ENCODE measurements at regions not wholly inside any gene's neighbourhood (a gene's known extent, or its start where the extent isn't known, plus 50 kb on each side); places are given as distances from the start of the nearest gene placed in this dataset.
"Not testable (repeated sequence)": the region's sequence is repeated elsewhere in the genome, so short reads cannot be mapped to it uniquely, and the experiment has no call there.

DNA sequence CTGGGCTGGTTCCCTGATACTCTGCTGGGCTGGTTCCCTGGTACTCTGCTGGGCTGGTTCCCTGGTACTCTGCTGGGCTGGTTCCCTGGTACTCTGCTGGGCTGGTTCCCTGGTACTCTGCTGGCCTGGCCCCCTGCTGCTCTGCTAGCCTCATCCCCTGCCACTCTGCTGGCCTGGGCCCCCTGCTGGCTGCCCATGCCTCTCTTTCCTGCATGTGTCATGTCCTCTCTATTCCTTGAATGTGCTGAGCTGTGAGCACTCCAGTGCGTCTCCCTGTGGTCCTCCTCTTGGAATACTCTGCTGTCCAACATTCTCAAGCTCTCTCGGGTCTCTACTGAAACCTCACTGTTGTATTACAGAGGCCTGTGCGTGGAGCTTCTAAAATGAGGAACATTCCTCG is 216.3 kb downstream of the RNF144A start:
- no peak for DNase-seq (ENCODE audit: low spot score)
- intact Hi-C loops (cut with DNase I): no loop called here

DNA sequence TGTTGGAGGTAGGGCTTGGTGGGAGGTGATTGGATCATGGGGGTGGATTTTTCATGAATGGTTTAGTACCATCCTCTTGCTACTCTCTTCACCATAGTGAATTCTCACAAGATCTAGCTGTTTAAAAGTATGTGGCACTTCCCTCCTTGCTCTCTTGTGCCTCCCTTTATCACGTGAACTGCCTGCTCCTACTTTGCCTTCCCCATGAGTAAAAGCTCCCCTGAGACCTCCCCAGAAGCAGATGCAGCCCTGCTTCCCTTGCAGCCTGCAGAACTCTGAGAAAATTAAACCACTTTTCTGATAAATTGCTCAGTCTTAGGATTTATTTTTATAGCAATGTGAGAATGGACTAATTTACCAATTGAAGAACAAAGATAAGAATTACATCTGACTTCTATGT is 223.1 kb downstream of the RNF144A start:
- no peak for DNase-seq (ENCODE audit: low spot score)
- intact Hi-C loops (cut with DNase I): no loop called here

DNA sequence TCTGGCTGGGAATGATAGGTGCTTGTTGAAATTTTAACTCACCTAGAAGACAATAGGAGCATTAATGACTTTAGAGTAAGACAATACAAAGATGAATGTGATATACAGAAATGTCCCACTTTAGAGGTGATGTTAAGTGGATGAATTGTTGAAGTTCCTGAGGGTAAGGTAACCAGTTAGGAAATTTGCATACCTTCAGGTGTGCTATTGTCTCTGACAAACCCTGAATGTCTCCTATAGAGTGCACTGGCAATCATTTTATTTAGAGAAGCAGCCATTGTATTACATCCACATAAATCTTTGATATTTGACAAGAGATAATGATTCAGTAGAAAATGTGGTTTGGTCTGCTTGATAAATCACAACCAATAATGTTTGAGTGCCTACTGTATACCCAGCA is 228.5 kb downstream of the RNF144A start:
- no peak for DNase-seq (ENCODE audit: low spot score)
- intact Hi-C loops (cut with DNase I): no loop called here

DNA sequence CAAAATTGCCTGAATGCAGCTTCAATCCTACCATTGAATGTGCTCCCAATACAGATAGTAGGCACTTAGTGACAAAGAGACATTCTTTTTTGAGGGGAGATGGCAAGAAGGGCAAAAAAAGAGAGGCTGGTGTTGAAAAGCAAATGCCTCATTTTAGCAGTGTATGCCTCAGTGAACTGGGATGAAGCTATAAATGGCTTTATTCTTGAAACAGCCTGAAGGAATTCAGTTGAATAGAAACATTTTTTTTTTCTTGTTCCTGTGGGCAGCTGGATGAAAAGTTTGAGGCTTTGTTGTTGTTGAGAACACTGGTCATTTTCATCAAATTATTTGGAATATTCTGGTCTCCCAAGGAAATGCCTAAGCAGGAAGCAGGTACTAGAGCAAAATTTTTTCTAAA is 228.9 kb downstream of the RNF144A start:
- DNase-seq (ENCODE audit: low spot score): no peak
- intact Hi-C loops (cut with DNase I): no loop called here

DNA sequence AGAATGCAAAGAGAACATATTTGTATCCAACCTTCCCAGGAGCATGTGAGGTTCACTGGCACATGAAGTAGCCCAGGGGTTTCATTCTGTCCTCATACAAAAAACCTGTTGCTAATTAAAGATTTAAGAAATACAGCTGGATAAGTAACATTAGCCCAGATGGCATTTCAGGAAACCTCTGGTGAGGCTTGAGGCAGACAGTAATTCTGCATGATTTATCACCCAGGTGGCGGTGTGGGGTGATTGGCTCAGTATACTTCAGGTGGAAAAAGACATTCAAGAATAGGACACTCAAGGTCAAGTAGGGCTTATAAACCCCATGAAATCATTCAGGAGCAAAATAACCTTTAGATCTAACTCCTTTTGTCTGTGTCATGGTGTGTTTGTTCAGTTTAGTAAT is 237.4 kb downstream of the RNF144A start:
- intact Hi-C loops (cut with DNase I): no loop called here
- no peak for DNase-seq (ENCODE audit: low spot score)

DNA sequence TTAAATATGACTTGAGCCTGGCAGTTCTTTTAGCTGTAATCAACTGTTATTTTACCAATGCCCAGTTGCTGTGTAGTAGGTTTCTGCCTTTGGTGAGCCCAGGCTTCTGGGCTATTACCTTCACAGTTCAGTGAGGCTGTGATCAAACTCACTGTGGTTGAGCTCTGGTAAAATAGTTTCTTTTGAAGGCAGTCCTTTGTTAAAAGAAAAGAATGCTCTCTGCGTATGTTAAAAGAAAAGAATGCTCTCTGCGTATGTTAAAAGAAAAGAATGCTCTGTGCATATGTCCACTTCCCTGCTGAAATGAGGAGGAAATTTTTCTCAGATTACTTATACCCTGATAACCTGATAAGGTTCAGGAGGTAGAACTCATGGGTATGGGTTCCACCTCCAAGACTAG is 244.3 kb downstream of the RNF144A start:
- DNase-seq (ENCODE audit: low spot score): no peak
- intact Hi-C loops (cut with DNase I): no loop called here

DNA sequence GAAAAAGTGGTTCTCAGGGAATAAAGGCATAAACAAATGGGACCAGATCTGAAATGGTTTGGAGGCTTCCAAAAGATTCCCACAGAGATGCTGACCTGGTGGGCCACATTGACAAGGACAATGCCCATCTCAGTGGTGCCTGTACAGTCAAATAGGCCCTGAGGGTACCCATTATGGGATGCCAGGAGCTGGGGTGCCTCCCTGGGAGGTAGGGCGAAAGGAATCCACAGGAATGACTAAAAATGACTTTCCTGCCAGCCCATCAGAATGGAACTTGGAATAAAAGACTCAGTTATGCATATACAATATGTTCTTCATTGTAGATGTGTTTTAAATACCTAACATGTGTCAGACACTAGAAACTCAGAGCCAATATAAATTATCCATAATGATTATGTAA is 248.5 kb downstream of the RNF144A start:
- DNase-seq (ENCODE audit: low spot score): no peak
- intact Hi-C loops (cut with DNase I): no loop called here

DNA sequence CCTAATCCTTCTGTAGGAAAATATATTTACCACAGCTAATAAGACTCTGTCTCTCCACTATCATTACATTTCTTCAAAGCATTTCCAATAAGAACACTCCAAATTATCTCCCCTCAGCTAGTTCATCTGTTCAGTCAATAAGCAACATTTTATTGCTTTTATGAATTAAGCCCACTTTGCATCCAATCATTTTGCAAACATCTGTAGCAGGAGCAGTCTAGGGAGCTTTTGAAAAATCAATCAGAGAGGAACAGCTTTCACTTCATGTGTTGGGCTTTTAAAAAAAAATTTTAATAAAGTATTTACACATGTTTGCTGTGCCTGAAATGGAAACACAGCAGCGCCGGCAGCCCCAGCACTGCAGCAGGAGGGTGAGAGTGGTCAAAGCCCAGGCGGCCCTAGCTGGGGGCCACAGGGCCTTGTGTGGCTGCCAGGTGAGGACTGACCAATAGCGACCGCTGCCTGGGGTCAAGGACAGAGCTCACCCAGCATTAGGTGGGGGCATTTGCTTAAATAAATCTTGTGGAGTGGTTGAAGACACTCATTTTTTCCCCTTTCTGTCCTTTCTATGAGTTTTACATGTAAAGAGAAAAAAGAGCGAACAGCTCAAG is 250.7 kb downstream of the RNF144A start:
- intact Hi-C loops (cut with DNase I): no loop called here
- DNase-seq (ENCODE audit: low spot score): no peak

DNA sequence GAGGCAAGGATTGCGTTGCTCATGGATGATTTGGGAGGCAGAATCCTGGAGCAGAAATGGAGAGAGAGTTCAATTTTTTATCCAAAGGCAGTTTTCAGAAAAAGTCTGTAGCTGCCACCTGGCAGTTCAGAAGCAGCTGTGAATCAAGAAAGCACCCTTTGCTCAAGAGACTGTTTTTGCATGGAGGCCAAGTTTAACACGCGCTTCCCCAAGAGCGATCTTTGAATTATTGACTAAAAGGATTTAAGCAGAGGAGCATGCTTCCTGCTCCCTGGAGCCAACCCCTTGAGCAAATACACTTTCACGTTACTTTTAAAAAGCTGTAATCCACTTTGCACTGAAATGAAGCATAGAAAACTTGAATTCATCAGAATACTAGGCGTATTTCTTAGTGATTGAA is 252.4 kb downstream of the RNF144A start:
- intact Hi-C loops (cut with DNase I): no loop called here
- no peak for DNase-seq (ENCODE audit: low spot score)

DNA sequence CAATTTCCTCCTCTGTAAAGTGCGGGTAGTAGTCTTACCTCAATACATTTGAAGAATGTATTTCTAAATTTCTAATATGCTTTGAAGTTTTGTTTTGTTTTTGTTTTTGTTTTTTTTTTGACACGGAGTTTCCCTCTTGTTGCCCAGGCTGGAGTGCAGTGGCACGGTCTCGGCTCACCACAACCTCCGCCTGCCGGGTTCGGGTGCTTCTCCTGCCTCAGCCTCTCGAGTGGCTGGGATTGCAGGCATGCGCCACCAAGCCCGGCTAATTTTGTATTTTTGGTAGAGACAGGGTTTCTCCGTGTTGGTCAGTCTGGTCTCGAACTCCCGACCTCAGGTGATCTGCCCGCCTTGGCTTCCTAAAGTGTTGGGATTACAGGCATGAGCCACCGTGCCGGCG is 261.8 kb downstream of the RNF144A start:
- DNase-seq (ENCODE audit: low spot score); intact Hi-C loops (cut with DNase I): not testable (repeated sequence)

DNA sequence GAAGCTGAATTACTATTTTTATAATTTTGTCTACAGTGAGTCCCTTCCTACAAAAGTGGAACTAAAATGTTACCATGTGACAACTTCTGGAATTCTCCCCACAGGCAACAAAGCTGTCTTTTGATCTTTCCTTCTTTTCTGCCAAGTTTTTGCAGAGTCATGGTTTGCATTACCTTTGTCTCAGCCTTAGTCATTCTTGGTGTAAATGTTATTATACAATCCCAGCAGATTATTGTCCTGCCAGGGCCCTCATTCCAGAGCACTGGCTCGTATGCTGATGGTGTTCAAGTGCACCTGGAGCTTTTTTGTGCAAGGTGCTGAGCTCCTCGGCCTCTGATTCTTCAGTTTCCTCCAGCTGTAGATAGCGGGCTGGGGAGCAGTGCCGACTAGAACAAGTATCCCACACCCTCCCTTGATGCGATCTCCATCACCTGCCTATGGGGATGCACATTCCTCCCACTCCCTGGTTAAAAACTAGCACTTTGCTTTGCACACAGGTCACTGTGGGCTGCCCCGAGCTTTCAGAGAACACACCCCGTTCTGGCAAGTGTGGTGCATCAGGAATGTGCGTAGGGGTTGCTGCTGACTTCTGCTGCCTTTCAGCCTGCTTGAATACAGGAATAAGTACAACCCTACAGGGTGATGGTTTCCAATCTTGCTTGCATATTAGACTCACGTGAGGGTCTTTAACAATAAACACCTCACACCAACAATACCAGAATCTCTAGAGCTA is 263.6 kb downstream of the RNF144A start:
- DNase-seq (ENCODE audit: low spot score): no peak
- intact Hi-C loops (cut with DNase I): no loop called here

DNA sequence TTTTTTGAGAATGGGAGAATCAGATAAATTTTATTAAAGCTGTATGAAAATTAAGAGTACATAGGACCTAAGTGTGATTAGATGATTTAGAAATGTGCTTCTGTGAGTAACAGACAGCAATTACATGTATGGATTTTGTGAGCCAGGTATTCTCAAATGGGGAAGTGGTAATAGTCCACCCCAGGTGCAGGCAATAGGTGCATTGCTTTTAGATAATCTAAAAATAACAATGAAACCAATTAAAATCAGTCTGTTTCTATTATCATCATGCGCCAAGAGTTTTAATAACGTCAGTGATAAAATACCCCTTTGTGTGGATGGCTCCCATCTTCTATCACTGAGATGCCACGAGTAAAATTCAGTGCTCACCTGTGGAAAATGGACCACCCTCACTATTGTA is 265.3 kb downstream of the RNF144A start:
- intact Hi-C loops (cut with DNase I): no loop called here

DNA sequence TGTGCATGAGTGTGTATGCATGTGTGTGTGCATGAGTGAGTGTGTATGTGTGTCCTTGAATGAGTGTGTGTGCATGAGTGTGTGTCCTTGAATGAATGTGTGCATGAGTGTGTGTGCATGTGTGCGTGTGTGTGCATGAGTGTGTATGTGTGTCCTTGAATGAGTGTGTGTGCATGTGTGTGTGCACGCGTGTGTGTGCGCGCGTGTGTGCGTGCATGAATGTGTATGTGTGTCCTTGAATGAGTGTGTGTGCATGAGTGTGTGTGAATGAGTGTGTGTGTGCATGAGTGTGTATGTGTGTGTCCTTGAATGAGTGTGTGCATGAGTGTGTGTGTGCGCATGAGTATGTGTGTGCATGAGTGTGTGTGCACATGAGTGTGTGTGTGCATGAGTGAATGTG is 271.9 kb downstream of the RNF144A start:
- no peak for DNase-seq (ENCODE audit: low spot score)
- intact Hi-C loops (cut with DNase I): no loop called here

More for the DNA sequence above, 265.3 kb downstream of the RNF144A start:
- DNase-seq (ENCODE audit: low spot score): no peak

DNA sequence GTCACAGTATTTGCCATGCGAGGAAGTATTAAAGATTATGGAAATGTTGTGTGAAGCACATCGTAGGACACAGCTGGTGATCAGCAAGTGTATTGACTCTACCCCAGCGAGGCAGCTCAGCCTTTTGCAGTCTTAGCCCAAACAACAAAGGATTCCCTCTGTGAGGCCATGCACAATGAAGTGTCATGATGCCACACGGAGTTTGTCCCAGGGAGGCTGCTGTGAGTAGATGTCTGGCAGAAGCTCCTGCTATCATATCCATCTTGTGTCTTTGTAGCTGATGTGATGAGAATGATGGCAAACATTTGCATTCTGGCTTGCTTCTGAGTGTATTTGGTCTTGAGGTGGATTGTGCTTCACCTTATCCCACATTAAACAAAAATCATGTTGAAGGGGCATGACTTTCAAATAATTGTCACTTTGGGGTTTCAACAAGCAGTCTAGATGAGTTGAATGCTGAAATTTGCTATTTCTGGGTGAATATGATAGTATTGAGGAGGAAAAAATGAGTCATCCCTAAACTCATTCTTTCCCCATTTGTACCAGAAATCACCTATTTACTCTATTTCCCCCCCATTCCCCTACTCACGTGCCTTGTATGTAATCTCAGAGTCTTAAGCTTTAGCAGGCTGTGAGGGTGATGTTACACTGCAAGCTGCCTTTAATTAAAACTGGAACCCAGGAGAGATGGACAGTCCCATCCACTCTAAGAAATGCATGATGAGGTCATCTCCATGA is 273.5 kb downstream of the RNF144A start:
- DNase-seq (ENCODE audit: low spot score): no peak
- intact Hi-C loops (cut with DNase I): no loop called here

DNA sequence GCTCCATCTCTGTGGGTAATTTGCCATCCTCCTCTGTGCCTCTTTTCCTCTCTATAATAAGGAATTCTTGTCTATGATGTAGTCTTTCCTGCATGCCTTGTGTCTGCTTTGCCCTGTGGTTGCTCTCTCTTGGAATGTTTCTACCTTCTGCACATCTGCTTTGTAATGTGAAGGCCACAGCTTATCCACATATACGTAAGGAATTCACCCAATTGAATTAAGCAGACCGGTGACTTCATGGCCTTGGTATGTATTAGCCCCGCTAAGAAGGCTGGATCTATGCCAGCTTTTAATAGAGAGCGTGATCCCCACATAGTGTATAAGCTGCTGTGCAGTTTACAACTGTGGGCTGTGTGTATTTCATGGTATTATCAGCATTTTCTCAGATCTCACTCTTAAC is 274.7 kb downstream of the RNF144A start:
- intact Hi-C loops (cut with DNase I): no loop called here
- DNase-seq (ENCODE audit: low spot score): no peak

DNA sequence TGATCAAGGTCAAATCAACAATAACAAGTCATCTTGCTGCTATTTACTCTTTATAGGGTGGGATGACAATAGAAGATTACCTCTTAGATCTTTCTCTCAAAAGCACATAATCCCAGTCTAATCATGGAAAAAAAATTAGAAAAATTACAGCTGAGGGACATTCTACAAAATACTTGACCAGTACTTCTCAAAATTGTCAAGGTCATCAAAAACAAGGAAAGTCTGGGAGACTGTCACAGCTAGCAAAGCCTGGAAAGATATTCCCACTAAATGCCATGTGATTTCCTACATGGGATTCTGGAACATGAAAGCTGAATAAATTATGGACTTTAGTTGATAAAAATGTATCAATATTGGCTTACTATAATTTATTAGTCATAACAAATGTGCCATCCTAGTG is 276.2 kb downstream of the RNF144A start:
- intact Hi-C loops (cut with DNase I): no loop called here

DNA sequence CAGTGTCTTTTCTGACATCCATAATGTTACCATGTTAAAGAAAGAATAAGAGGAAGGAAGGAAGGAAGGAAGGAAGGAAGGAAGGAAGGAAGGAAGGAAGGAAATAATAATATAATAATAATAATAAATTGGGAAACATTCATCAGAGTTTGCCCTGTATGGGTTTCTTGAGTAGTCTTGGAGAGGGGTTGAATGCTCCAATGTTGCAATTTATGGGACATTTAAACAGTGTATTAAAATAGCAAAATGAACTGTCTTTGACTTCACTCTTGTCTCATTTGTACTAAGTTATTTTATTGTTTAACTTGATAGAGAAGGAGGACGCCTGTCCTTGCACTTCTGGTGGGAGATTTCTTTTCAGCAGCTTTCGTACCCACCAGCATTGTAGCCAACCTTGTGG is 277.7 kb downstream of the RNF144A start:
- DNase-seq (ENCODE audit: low spot score): no peak
- intact Hi-C loops (cut with DNase I): no loop called here

More for the DNA sequence above, 276.2 kb downstream of the RNF144A start:
- no peak for DNase-seq (ENCODE audit: low spot score)

DNA sequence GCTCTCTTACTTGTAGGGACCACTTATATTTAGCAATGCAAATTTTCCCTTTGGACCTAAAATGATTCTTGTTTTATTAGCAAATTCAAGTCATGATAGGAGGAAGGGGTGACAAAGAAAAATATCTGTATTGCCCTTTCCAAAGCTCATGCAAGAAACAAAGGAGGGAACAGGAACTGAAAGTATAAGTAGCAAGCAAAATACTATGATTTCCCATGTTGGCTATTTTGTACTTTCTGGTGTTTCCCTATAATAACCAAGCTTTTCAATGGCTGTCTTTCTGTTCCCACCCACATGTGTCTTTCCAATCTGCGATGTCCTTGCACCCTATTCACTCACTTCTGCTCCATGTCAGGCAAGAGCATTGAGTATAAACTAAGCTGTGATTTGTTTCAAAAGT is 279.7 kb downstream of the RNF144A start:
- intact Hi-C loops (cut with DNase I): no loop called here
- DNase-seq (ENCODE audit: low spot score): no peak

DNA sequence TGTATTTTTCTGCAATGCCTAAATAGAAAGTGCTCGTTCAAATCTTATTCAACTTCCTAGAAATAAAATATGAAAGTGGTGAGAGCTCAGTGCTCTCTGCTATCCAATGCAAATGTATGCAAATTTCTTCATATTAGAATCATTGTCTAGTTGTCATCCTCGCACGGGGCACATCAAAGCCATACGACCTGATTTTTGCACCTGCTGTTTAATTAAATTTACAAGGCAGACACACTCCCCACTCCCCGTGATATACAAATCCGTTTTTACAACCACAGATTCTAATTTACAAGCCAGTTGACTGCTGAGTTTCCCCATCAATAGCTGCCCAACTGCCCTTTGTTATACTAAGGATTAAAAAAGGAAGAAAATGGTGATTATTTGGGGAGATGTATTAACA is 284.6 kb downstream of the RNF144A start:
- DNase-seq (ENCODE audit: low spot score): no peak
- intact Hi-C loops (cut with DNase I): no loop called here

DNA sequence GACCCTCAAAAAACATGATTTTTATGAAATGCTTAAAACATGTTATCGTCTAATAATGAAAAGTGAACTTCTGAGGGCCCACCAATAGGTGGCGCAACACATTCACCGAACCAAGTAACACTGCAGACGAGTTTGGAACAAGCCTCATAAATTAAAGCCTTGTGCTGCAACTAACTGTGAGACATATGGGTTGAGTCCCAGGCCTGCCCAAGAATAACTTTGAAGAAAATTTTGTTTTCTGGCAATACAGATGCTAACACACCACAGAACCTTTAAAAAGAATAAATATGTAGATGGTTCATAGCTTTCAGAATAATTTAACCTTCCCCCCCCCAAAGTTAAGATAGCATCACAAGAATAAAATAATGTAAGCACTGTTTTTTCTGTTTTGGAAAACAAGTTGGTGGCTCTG is 285.9 kb downstream of the RNF144A start:
- no peak for DNase-seq (ENCODE audit: low spot score)
- intact Hi-C loops (cut with DNase I): no loop called here
